ENCODE measurements at regions not wholly inside any gene's neighbourhood (a gene's known extent, or its start where the extent isn't known, plus 50 kb on each side); places are given as distances from the start of the nearest gene placed in this dataset.

DNA sequence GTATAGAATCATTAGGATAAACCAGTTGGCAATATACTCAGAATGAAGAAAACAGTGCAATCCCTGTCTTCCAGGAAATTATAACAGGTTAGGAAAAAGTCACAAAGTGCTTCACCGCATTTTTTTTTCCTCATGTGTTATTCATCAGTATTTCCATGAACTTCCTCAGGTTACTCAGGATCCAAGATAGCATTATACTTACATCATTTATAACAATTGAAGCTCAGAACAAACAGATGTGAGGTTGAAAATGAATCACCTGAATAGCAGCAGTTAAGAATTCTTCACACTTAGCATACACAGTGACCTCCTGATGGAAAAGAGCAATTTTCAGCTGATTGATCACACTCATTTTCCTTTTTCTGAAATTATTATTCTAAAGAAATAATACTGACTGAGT is 1040.7 kb upstream of the B3GALT2 start:
- no peak for TF ChIP-seq GATA3 (IDR thresholded peaks at IDR 0.05; ENCODE audit: low read depth, low read length)
- TF ChIP-seq GATA2 (IDR thresholded peaks at IDR 0.05; ENCODE audit: low read depth, low read length): no peak

DNA sequence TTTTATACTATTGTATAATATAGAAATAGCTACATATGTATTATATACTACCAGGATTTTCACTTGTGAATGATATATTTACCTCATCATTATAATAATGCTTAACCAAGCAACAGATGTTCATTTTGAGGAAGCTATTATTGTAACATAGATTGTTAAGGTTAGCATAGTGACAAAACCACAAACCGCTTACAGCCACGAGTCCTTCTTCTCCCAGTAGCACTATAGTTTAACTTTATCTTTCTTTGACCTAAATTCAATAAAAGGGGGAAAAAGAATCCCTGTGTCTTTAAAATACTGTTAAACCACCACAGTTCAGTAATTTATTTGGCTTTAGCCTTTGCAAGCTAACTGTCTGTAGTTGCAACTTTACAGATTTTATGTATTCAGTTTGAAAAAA is 1039.4 kb upstream of the B3GALT2 start:
- TF ChIP-seq GATA2 (IDR thresholded peaks at IDR 0.05; ENCODE audit: low read depth, low read length) (no peak), GATA3 (IDR thresholded peaks at IDR 0.05; ENCODE audit: low read depth, low read length) (no peak)

DNA sequence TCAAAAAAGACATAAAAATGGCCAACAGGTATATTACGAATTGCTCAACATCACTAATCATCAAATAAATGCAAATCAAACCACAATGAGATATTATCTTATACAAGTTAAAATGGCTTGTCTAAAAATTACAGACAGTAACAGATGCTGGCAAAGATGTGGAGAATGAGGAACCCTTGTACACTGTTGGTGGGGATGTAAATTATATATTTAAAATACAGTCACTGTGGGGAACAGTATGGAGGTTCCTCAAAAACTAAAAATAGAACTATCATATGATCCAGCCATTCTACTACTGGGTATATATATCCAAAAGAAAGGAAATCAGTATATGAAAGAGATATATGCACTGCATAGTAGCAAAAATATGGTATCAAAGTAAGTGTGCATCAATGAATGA is 1037.2 kb upstream of the B3GALT2 start:
- TF ChIP-seq GATA3 (IDR thresholded peaks at IDR 0.05; ENCODE audit: low read depth, low read length) (no peak), GATA2 (IDR thresholded peaks at IDR 0.05; ENCODE audit: low read depth, low read length) (no peak)

DNA sequence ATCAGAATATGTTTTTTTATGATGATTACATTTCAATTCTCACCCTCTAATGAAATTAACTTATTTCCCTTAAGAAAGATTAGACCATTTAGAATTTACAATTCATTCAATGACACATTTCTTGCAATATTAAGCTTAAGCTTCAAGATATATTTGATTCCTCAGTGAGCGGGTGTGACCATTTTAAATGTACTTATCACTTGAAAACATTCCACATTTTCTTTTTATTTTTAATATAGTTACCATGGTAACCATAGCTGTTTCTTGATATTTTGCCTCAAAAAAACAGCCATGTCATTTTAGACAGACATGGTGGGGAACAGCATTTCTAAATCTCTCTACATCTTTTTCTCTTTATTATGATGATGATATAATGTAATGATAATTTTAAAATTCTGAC is 1029.0 kb upstream of the B3GALT2 start:
- TF ChIP-seq GATA3 (IDR thresholded peaks at IDR 0.05; ENCODE audit: low read depth, low read length) (no peak), GATA2 (IDR thresholded peaks at IDR 0.05; ENCODE audit: low read depth, low read length) (no peak)

DNA sequence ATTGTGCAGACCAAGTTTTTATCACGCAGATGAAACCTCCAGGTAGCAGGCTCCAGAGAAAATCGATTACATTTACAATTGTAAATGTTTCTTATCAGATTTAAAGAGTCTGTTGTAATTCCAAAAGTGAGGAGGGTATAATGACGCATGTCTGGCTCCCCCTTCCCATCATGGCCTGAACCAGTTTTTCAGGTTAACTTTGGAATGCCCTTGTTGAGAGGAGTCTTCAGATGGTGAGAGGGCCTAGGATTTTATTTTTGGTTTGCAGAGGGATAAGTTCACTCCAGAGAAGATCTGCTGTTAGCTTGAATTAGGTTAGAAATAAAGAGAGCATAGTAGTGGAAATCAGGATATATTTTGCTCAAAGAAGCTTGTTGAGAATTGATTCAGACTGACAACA is 1028.3 kb upstream of the B3GALT2 start:
- TF ChIP-seq GATA2 (IDR thresholded peaks at IDR 0.05; ENCODE audit: low read depth, low read length) (no peak), GATA3 (IDR thresholded peaks at IDR 0.05; ENCODE audit: low read depth, low read length) (no peak)

DNA sequence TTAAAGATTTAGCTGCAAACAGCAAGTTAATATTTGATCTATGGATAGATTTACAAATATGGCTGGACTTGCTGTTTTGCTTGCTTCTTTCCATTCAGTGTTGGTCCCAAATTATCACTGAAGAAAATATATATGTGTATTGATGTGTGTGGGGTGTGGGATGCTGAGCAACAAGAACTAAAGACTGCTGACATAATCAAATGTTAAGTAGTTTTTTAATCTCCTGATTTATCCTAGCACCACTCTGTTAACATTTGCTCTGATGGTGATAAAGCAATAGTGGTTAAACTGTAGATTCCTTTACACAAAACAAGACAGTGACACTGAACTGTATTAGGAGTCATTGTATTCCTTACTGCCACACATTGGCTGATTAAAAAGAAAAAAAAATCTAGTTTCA is 1023.5 kb upstream of the B3GALT2 start:
- TF ChIP-seq GATA2 (IDR thresholded peaks at IDR 0.05; ENCODE audit: low read depth, low read length) (no peak), GATA3 (IDR thresholded peaks at IDR 0.05; ENCODE audit: low read depth, low read length) (no peak)

DNA sequence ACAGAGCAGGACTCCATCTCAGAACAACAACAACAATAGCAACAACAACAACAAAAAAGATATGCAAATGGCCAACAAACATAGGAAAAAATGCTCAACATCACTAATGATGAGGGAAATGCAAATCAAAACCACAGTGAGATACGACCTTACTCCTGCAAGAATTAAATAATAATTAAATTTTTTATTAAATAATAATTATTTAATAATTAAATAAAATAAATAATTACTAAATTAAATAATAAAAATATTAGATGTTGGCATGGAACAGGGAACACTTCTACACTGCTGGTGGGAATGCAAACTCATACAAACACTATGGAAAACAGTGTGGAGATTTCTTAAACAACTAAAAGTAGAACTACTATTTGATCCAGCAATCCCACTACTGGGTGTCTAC is 1022.3 kb upstream of the B3GALT2 start:
- no peak for TF ChIP-seq GATA3 (IDR thresholded peaks at IDR 0.05; ENCODE audit: low read depth, low read length)
- TF ChIP-seq GATA2 (IDR thresholded peaks at IDR 0.05; ENCODE audit: low read depth, low read length): no peak

DNA sequence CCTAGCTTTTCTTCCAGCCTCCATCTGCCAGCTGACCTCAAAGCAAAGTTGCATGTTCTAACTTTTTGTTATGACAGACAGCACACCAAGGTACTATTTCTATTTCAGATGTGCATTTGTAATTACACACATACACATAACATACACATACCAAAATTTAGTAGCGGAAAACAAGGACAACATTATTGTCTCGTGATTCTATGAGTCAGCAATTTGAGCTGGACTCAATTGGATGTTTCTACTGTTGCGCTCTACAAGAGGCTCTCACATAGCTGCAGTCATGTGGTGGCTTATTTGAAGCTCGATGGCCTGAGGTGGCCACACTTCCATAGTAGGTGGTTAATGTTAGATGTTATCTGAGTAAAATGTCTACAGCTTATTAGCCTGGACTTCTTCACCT is 1010.1 kb upstream of the B3GALT2 start:
- TF ChIP-seq GATA2 (IDR thresholded peaks at IDR 0.05; ENCODE audit: low read depth, low read length) (no peak), GATA3 (IDR thresholded peaks at IDR 0.05; ENCODE audit: low read depth, low read length) (no peak)

DNA sequence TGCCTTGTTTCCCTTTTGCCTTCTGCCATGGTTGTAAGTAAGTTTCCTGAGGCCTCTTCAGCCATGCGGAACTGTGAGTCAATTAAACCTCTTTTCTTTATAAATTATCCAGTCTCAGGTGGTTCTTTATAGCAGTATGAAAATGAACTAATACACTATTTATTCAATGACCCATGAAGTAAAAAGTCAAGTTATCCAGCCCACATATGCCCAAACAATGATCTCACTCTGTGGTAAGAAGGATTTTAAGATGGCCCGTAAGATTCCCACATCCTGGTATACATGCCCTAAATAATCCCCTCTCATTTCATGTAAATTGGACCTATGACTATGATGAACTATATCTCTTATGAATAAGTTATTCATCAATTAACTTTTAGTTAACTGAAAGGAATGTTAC is 1008.3 kb upstream of the B3GALT2 start:
- TF ChIP-seq GATA3 (IDR thresholded peaks at IDR 0.05; ENCODE audit: low read depth, low read length) (no peak), GATA2 (IDR thresholded peaks at IDR 0.05; ENCODE audit: low read depth, low read length) (no peak)

DNA sequence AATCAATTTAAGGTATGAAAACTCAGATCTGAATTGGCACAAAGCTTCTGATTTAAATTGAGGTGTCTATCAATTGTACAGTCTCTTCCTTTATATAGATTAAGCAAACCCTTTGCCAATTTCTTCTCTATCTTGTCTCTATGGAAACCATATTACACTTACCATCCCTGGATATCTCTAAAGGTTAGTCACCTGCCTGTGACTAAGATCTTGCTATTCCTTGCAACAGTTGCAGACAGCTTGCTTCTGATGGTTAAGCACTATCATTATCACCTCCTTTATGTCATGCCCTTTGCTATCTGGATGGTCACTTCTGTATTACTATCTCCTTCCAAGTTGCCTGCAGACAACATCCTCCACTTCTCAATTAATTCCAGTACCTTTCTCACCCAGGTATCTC is 998.6 kb upstream of the B3GALT2 start:
- no peak for TF ChIP-seq GATA2 (IDR thresholded peaks at IDR 0.05; ENCODE audit: low read depth, low read length)
- TF ChIP-seq GATA3 (IDR thresholded peaks at IDR 0.05; ENCODE audit: low read depth, low read length): no peak

DNA sequence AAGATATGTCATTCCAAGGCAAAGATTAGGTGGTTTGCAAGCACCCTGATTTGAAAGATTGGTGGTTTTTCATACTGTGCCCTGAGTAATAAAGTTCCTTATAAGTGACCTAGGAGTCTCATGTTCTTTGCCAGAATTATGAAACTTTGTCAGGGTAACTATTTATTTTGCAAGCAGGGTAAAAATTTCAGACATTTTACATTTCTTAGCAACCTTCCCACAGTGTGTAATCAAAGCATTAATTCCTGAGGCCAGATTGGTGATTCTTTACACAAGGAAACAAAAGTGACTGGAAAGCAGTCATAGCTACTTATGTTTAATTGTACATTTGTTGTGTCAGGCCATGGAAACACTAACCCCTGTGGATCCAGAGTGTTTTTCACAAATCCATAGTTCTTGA is 998.0 kb upstream of the B3GALT2 start:
- no peak for TF ChIP-seq GATA2 (IDR thresholded peaks at IDR 0.05; ENCODE audit: low read depth, low read length)
- TF ChIP-seq GATA3 (IDR thresholded peaks at IDR 0.05; ENCODE audit: low read depth, low read length): no peak

DNA sequence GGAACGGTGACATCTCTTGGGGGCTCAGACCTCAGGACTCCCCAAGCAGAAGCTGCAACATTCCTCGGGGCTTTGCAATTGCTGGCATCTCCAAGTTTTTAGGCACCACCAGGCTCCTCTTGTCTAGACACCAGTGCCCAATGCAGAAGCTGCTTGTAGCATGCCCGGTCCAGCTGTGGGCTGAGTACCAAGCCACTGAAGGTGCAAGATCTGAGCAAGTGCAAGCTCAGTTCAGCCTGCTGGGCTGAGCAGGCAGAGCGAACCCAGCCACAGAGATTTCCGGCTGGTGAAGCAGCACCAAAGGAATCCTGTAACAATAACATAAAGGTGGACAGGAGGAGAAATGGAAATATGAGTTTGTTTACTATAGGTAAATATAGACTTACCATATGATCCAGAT is 995.4 kb upstream of the B3GALT2 start:
- TF ChIP-seq GATA2 (IDR thresholded peaks at IDR 0.05; ENCODE audit: low read depth, low read length) (no peak), GATA3 (IDR thresholded peaks at IDR 0.05; ENCODE audit: low read depth, low read length) (no peak)

DNA sequence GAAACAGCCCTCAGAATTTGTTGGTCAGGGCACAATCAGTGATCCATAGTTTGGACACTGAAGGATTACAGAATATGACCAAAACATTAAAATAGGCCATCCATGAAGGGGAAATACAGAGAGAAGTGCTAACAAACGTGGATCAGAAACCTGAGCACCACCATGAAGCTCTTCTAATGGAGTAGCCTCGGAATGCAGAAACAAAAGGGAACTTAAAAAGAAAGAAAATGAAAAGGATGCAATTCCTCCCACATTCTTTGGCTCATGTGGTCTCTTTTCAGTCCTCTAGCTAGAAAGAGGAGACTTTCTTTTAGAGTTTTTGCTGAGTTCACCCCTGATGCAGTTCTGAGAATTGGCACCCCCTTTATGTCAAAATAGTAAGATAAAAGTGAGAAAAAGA is 989.8 kb upstream of the B3GALT2 start:
- TF ChIP-seq GATA2 (IDR thresholded peaks at IDR 0.05; ENCODE audit: low read depth, low read length) (no peak), GATA3 (IDR thresholded peaks at IDR 0.05; ENCODE audit: low read depth, low read length) (no peak)

DNA sequence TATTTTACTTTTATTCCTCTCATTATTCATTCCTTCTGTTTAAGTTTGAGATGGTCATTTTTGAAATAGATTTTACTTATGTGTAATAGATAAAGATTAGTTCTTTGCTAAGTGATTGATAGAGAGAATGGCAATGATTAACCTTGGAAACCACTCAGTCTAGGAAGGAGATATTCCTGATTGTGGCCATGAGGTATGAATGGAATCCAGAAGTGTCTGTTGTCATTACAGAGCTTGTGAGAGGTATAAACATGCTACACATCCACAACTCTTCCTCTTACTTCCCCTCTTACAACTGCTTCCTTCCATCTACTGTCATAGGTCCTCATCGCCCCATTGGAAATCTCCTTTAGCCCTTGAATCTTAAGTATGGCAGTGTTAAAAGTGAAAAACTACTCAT is 988.8 kb upstream of the B3GALT2 start:
- TF ChIP-seq GATA2 (IDR thresholded peaks at IDR 0.05; ENCODE audit: low read depth, low read length) (no peak), GATA3 (IDR thresholded peaks at IDR 0.05; ENCODE audit: low read depth, low read length) (no peak)

DNA sequence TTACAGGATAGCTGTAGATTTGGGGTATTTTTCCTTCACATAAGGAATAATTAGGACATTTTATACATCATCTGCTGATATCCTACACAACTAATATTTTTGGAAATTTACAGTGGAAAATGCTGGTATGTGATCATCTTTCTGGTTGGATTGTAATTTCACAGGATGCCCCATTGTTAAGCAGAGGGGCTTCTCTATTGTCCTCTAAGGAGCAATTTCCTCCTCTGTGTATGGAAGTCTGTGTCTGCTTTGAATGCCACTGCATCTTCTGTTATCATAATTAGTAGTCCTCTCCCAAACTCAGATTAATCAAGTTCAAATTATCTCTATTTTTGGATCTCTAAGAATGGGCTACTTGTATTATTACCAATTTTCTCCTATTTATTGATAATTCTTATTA is 988.1 kb upstream of the B3GALT2 start:
- TF ChIP-seq GATA3 (IDR thresholded peaks at IDR 0.05; ENCODE audit: low read depth, low read length) (no peak), GATA2 (IDR thresholded peaks at IDR 0.05; ENCODE audit: low read depth, low read length) (no peak)

DNA sequence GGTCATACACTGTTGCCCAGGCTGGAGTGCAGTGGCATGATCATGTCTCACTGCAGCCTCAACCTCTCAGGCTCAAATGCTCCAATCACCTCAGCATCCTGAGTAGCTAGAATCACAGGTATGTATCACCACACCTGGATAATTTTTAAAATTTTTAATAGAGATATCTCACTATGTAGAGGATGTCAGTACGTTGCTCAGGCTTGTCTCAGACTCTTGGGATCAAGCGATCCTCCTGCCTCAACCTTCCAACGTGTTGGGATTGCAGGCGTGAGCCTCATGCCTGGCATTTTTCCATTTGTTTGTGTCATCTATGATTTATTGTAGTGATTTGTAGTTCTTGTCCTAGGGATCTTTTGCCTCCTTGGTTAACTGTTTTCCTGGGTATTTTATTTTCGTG is 985.2 kb upstream of the B3GALT2 start:
- TF ChIP-seq GATA2 (IDR thresholded peaks at IDR 0.05; ENCODE audit: low read depth, low read length) (no peak), GATA3 (IDR thresholded peaks at IDR 0.05; ENCODE audit: low read depth, low read length) (no peak)
